Thyroid gland (tissue), 4 donors: ENCODE measurements at regions not wholly inside any gene's neighbourhood (a gene's known extent, or its start where the extent isn't known, plus 50 kb on each side); places are given as distances from the start of the nearest gene placed in this dataset.

ENCODE experiments used
- DNase-seq, 2 donors: peaks; one replicate each; pipeline ENCODE4 v3.0.0-alpha.2; 2019
- H3K27ac ChIP-seq, 3 donors: fragments of 200-600 bp; sonication (generic); 1 replicate in 2 of 3; 2 replicates in 1 of 3; pipeline ENCODE4 v1.5.1; 2016 to 2019; ENCODE audit warnings: mild to moderate bottlenecking in 1 of 3, moderate library complexity in 1 of 3
- H3K27me3 ChIP-seq: fragments of 200-600 bp; sonication (generic); one replicate; pipeline ENCODE4 v1.5.1; 2019
- H3K36me3 ChIP-seq, 2 donors: fragments of 200-600 bp; sonication (generic); one replicate each; pipeline ENCODE4 v1.5.1; 2016 to 2019
- H3K4me1 ChIP-seq, 2 donors: fragments of 200-600 bp; sonication (generic); one replicate each; pipeline ENCODE4 v1.5.1; 2017 to 2019
- H3K4me3 ChIP-seq, 3 donors: fragments of 200-600 bp; sonication (generic); replicated peaks in 1 of 3; 1 replicate in 2 of 3; 2 replicates in 1 of 3; pipeline ENCODE4 v1.5.1; 2016; ENCODE audit warnings: mild to moderate bottlenecking in 1 of 3
- H3K9me3 ChIP-seq: fragments of 200-600 bp; sonication (generic); one replicate; pipeline ENCODE4 v1.5.1; 2017
- CTCF ChIP-seq, 6 experiments: fragments of 200-600 bp in 3 of 6; fragments of 450-650 bp in 3 of 6; sonication (generic) in 3 of 6; IDR thresholded peaks; one replicate each; pipeline ENCODE4 v1.5.1; 2016 to 2019; ENCODE audit warnings: antibody characterized with exemption in 6 of 6, mild to moderate bottlenecking in 2 of 6, inconsistent platforms in 1 of 6, moderate library complexity in 1 of 6
- POLR2A ChIP-seq, 2 donors: fragments of 450-650 bp; IDR thresholded peaks; one replicate each; pipeline ENCODE4 v1.6.1; 2017; ENCODE audit warnings: antibody characterized with exemption in 2 of 2, mild to moderate bottlenecking in 2 of 2, moderate library complexity in 1 of 2
- WGBS, 2 donors: methylation state at CpG; one replicate each; pipeline ENCODE4 v1.1.5; 2017; 5-methylcytosine and 5-hydroxymethylcytosine counted together
- intact Hi-C: fragments of 100-400 bp; cut with DNase I; formaldehyde crosslinking; loops from one replicate; pipeline ENCODE4 v1.15.1; 2023

DNA sequence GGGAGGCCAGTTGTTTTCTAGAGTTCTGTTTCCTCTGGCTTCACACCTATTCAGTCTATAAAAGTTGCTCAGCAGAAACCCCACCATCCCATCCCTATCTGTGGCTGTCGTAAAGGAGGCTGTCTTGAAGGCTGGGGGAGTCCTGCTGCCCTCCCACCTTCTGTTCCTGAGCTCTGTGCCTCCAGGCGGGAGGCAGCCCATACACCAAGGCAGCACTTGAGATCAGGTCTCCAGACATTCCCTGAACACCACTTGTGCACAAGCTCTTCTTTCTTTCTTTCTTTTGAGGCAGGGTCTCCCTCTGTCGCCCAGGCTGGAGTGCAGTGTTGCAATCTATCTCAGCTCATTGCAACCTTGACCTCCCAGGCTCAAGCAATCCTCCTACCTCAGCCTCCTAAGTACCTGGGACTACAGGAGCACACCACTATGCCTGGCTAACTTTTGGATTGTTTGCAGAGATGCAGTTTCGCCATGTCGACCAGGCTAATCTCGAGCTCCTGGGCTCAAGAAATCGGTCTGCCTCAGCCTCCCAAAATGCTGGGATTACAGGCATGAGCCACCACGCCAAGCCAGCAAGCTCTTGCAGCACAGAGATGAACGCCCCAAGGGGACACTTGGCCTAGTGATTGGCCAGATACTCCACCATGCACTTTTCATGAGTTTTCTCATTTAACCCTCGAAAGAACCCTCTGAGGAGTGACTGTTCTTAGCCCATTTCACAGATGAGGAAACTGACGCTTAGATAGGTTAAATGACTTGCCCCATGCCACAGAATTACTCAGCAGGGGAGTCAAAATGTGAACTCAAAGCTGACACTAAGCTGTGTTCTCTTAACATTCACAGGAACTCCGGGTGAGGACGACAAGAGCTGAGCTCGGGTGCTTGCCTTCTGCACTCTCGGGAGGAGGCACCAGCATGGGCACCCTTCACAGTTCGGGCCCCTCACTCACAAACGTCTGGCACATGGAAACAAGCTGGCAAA is 55.8 kb upstream of the ENPP6 start:
- DNase-seq, result no peak
- Histone ChIP-seq H3K27ac (no peak overlapping the region), H3K36me3 (no peaks in the 10 kb centered on the region), H3K4me1 (no peaks in the 10 kb centered on the region), H3K27me3 (no peaks in the 10 kb centered on the region), H3K9me3 (no peaks in the 10 kb centered on the region), H3K4me3 (no peak overlapping the region)
- 79 to 80% methylated on average over 17 of the region's 17 CpGs for WGBS, 2 donors
- TF ChIP-seq POLR2A (IDR thresholded peaks at IDR 0.05) (no peak), CTCF (IDR thresholded peaks at IDR 0.05) (no peak)
- intact Hi-C loops, result no loop called here

DNA sequence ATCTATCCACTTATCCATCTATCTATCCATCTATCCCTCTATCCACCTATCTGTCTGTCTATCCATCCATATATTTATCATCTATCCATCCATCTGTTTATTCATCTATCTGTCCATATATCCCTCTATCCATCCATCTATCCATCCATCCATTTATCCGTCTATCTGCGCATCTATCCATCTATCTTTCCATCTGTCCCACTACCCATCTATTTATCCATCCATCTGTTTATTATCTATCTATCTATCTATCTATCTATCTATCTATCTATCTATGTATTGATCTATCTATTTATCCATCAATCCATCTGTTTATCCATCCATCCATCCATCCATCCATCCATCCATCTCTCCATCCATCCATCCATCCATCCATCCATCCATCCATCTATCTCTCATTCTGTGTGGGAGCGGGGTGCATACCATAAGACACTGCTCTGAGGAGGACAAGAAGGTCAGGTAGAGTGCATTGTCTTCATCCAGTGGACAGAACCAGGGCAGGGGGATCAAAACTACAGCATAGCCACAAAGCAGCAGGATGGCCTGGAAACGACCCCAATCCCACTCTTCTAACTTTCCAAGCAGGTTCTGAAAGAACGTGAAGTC is 53.2 kb upstream of the ENPP6 start:
- H3K4me1 ChIP-seq, result no peaks in the 10 kb centered on the region
- no peak overlapping the region for H3K4me3 ChIP-seq
- WGBS, 2 donors, result 90 to 92% methylated on average over 5 of the region's 5 CpGs
- H3K27ac ChIP-seq, result no peak overlapping the region
- TF ChIP-seq CTCF (IDR thresholded peaks at IDR 0.05) (no peak), POLR2A (IDR thresholded peaks at IDR 0.05) (no peak)
- no peaks in the 10 kb centered on the region for H3K36me3 ChIP-seq
- intact Hi-C loops, result no loop called here
- no peak for DNase-seq
- H3K27me3 ChIP-seq, result no peaks in the 10 kb centered on the region
- no peaks in the 10 kb centered on the region for H3K9me3 ChIP-seq

- no peaks in the 10 kb centered on the region for H3K9me3 ChIP-seq
- DNase-seq, result no peak
- WGBS, 2 donors, result 70 to 85% methylated on average over 5 of the region's 5 CpGs
- no peak overlapping the region for H3K4me3 ChIP-seq
- H3K36me3 ChIP-seq, result no peaks in the 10 kb centered on the region
- H3K4me1 ChIP-seq, result no peaks in the 10 kb centered on the region
- no peaks in the 10 kb centered on the region for H3K27me3 ChIP-seq
- intact Hi-C loops, result no loop called here
- no peak overlapping the region for H3K27ac ChIP-seq
- no peak for TF ChIP-seq CTCF (IDR thresholded peaks at IDR 0.05)
- no peak for TF ChIP-seq POLR2A (IDR thresholded peaks at IDR 0.05)
Measured at GRCh38 chr4:184269879-184270430, 52.3 kb upstream of the ENPP6 start.

DNA sequence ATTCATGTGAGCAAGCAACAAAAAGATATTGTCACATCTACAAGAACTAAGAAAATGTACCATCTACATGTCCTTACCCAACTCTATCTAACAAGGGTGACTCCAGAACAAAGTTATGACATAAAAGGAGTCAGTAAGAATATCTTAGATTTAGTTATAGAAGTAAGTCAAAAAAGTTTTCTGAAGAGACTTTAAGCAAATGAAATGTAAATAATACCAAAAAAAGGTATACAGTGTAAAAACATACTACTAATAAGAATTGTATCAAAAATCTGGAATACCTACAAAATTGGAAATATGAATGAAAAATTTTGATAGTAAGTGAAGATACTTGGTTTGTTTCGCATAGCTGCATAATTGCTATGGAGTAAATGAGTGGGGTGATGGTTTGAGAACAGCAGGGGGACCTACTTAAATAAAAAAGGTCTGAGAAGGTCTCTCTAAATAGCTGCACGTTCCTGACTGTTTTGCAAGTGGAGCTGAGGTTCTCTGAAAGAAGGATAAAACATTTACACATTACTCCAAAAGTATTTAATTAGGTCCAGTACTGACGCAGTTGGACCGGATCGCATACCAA is 51.0 kb upstream of the ENPP6 start:
- intact Hi-C loops, result no loop called here

More for the DNA sequence above, 51.0 kb upstream of the ENPP6 start:
- DNase-seq, result no peak
- Histone ChIP-seq H3K27me3 (no peaks in the 10 kb centered on the region), H3K9me3 (no peaks in the 10 kb centered on the region), H3K27ac (no peak overlapping the region), H3K4me1 (no peaks in the 10 kb centered on the region), H3K4me3 (no peak overlapping the region), H3K36me3 (no peaks in the 10 kb centered on the region)
- no peak for TF ChIP-seq CTCF (IDR thresholded peaks at IDR 0.05)
- no peak for TF ChIP-seq POLR2A (IDR thresholded peaks at IDR 0.05)
- 79 to 82% methylated on average over 5 of the region's 5 CpGs for WGBS, 2 donors
